ENCODE measurements at regions not wholly inside any gene's neighbourhood (a gene's known extent, or its start where the extent isn't known, plus 50 kb on each side); places are given as distances from the start of the nearest gene placed in this dataset.

DNA sequence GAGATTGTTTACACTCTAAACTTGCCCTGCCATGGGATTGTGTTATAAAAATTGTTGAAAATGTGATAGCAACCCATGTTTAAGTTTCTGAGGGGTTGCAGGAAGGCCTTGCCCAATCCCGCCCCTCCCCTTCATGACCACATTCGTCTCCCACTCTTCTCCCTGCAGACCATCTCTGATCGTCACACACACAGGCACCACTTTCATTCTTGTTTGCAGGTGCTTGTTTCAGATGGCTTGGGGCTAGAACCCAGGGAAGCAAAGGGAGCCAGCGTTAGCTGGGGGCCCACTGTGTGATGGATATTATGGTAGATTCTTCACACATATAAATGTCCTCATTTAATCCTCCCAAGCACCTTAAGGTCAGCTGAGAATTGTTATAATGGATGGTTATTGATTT is 286.7 kb upstream of the HABP2 start:
- intact Hi-C loops (cut with micrococcal nuclease; ENCODE audit: unreplicated experiment) = no loop called here
- ChIA-PET CTCF (interaction anchor here (0.6 kb wide), 1 partner anchor 160 kb away, joined by 6 read pairs; no protein-coding TSS in a partner anchor), POLR2A (interaction anchor here (0.5 kb wide), 1 partner anchor 332 kb away, joined by 3 read pairs; no protein-coding TSS in a partner anchor)
- no peaks in the 10 kb centered on the region for H3K36me3 ChIP-seq (ENCODE audit: control insufficient read depth, insufficient read depth, low read length)
- DNase-seq (ENCODE audit: low read depth, low spot score) = no peak
- in situ Hi-C loops (cut with HindIII; ENCODE audit: low pct_unique_long_range_greater_than_20kb, low sequenced_read_pairs) = no loop called here
- no peak for ATAC-seq
- H3K27ac ChIP-seq (ENCODE audit: low read length) = no peak overlapping the region
- no TSS peak for BruUV-seq (replicated peaks)
- no peaks in the 10 kb centered on the region for H3K9me3 ChIP-seq (ENCODE audit: control insufficient read depth, insufficient read depth, low read depth, low read length)
- H3K4me1 ChIP-seq (ENCODE audit: control insufficient read depth, insufficient read depth, low read length) = no peaks in the 10 kb centered on the region
- TF ChIP-seq, protein P1, sequence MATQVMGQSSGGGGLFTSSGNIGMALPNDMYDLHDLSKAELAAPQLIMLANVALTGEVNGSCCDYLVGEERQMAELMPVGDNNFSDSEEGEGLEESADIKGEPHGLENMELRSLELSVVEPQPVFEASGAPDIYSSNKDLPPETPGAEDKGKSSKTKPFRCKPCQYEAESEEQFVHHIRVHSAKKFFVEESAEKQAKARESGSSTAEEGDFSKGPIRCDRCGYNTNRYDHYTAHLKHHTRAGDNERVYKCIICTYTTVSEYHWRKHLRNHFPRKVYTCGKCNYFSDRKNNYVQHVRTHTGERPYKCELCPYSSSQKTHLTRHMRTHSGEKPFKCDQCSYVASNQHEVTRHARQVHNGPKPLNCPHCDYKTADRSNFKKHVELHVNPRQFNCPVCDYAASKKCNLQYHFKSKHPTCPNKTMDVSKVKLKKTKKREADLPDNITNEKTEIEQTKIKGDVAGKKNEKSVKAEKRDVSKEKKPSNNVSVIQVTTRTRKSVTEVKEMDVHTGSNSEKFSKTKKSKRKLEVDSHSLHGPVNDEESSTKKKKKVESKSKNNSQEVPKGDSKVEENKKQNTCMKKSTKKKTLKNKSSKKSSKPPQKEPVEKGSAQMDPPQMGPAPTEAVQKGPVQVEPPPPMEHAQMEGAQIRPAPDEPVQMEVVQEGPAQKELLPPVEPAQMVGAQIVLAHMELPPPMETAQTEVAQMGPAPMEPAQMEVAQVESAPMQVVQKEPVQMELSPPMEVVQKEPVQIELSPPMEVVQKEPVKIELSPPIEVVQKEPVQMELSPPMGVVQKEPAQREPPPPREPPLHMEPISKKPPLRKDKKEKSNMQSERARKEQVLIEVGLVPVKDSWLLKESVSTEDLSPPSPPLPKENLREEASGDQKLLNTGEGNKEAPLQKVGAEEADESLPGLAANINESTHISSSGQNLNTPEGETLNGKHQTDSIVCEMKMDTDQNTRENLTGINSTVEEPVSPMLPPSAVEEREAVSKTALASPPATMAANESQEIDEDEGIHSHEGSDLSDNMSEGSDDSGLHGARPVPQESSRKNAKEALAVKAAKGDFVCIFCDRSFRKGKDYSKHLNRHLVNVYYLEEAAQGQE (IDR thresholded peaks at IDR 0.05; ENCODE audit: insufficient read depth in 1 of 2, low read depth in 2 of 2, low read length in 1 of 2) = no peak
- TF ChIP-seq SIN3A (IDR thresholded peaks at IDR 0.05; ENCODE audit: borderline replicate concordance, insufficient read depth, low read depth, low read length) (no peak), TCF7L2 (IDR thresholded peaks at IDR 0.05; ENCODE audit: low read depth, low read length) (no peak)
- H3K27me3 ChIP-seq (ENCODE audit: control insufficient read depth, insufficient read depth, low read length) = peaks cover 21% of the 10 kb centered on the region
- H3K4me3 ChIP-seq (ENCODE audit: low read depth in 2 of 2, low read length in 2 of 2) = no peak overlapping the region

DNA sequence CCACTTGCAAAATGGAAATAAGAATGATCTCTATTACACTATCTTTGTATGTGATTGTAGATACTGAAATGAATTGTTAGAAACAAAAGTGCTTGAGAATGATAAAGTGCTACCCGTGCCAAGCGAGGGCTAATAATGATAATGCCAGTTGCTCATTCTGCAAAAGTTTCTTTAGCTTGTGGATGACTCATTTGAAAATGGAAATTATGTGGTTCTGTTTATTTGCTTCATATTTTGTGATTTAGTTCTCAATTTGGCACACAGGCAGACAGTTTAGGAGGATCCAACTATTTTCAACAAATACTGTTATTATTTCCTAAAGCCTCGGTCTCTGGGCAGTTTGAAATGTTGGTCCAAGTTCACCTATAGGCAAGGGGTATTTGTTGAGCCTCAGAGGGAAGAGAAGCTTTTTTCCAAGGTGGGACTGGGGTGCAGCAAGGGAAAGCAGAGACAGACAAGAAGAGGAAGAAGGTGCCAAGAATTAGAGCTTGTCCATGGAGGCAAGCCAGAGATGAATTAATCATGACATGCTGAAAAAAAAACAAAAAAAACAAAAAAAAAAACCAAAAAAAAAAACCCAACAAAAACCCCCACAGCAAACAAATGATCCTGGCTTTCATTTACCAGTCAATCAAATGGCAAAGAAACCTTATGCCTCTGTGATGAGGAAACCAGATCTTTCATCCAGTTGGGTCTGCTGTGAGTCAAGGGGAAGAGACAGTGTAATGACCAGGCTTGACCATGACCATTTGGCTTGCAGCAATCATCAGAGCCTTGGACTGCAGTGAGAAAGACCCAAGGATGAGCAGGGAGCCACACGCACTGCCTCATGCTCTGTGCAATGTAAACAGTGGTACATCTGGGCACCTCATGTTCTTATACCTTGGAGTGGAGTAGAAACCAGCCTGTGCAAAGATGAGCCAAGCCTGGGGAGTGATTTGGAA is 285.0 kb upstream of the HABP2 start:
- DNase-seq (ENCODE audit: low read depth, low spot score) = no peak

More for the DNA sequence above, 285.0 kb upstream of the HABP2 start:
- intact Hi-C loops (cut with micrococcal nuclease; ENCODE audit: unreplicated experiment) (no loop called here), in situ Hi-C loops (cut with HindIII; ENCODE audit: low pct_unique_long_range_greater_than_20kb, low sequenced_read_pairs) (no loop called here)
- H3K4me3 ChIP-seq (ENCODE audit: low read depth in 2 of 2, low read length in 2 of 2) = no peak overlapping the region
- ChIA-PET CTCF (no interaction called here), POLR2A (no interaction called here)
- TF ChIP-seq, protein P2, sequence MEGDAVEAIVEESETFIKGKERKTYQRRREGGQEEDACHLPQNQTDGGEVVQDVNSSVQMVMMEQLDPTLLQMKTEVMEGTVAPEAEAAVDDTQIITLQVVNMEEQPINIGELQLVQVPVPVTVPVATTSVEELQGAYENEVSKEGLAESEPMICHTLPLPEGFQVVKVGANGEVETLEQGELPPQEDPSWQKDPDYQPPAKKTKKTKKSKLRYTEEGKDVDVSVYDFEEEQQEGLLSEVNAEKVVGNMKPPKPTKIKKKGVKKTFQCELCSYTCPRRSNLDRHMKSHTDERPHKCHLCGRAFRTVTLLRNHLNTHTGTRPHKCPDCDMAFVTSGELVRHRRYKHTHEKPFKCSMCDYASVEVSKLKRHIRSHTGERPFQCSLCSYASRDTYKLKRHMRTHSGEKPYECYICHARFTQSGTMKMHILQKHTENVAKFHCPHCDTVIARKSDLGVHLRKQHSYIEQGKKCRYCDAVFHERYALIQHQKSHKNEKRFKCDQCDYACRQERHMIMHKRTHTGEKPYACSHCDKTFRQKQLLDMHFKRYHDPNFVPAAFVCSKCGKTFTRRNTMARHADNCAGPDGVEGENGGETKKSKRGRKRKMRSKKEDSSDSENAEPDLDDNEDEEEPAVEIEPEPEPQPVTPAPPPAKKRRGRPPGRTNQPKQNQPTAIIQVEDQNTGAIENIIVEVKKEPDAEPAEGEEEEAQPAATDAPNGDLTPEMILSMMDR (IDR thresholded peaks at IDR 0.05) = no peak
- no peak for TF ChIP-seq SIN3A (IDR thresholded peaks at IDR 0.05; ENCODE audit: borderline replicate concordance, insufficient read depth, low read depth, low read length)
- no peak for TF ChIP-seq TCF7L2 (IDR thresholded peaks at IDR 0.05; ENCODE audit: low read depth, low read length)
- no peak for TF ChIP-seq POLR2AphosphoS5 (IDR thresholded peaks at IDR 0.05; ENCODE audit: low read depth, low read length)
- TF ChIP-seq, protein P1 (IDR thresholded peaks at IDR 0.05; ENCODE audit: insufficient read depth in 1 of 2, low read depth in 2 of 2, low read length in 1 of 2) = no peak
- no peak for ATAC-seq
- no TSS peak for BruUV-seq (replicated peaks)
- no peaks in the 10 kb centered on the region for H3K36me3 ChIP-seq (ENCODE audit: control insufficient read depth, insufficient read depth, low read length)
- H3K27me3 ChIP-seq (ENCODE audit: control insufficient read depth, insufficient read depth, low read length) = peaks cover 9% of the 10 kb centered on the region; the same call in 1 of the 2 replicates
- no peaks in the 10 kb centered on the region for H3K4me1 ChIP-seq (ENCODE audit: control insufficient read depth, insufficient read depth, low read length)
- no peaks in the 10 kb centered on the region for H3K9me3 ChIP-seq (ENCODE audit: control insufficient read depth, insufficient read depth, low read depth, low read length)
- H3K27ac ChIP-seq (ENCODE audit: low read length) = no peak overlapping the region
